Astrocyte (in vitro differentiated cells and primary cell): ENCODE measurements at regions not wholly inside any gene's neighbourhood (a gene's known extent, or its start where the extent isn't known, plus 50 kb on each side); places are given as distances from the start of the nearest gene placed in this dataset.

Experiments
- DNase-seq: peaks from one replicate; pipeline ENCODE4 v3.0.0-alpha.2; 2010; ENCODE audit warnings: low read depth
- FAIRE-seq: peaks from 2 replicates; lab custom pipeline; 2011; peaks lifted over from hg19 to GRCh38; lab: Jason Lieb, UNC
- H2AFZ ChIP-seq: 2 replicates; pipeline ENCODE4 v1.6.0; 2012; ENCODE audit warnings: low read depth, low read length, inconsistent platforms
- H3K27ac ChIP-seq: 2 replicates; pipeline ENCODE4 v1.5.1; 2011; ENCODE audit warnings: low read depth, low read length, inconsistent platforms
- H3K27me3 ChIP-seq: 2 replicates; pipeline ENCODE4 v1.6.0; 2011; ENCODE audit warnings: low read length, inconsistent platforms; ENCODE audit not compliant: insufficient read depth
- H3K36me3 ChIP-seq: 2 replicates; pipeline ENCODE4 v1.5.1; 2011; ENCODE audit warnings: low read length, inconsistent platforms; ENCODE audit not compliant: insufficient read depth
- H3K4me1 ChIP-seq: 2 replicates; pipeline ENCODE4 v1.5.1; 2011; ENCODE audit warnings: low read length, inconsistent platforms; ENCODE audit not compliant: insufficient read depth
- H3K4me2 ChIP-seq: 2 replicates; pipeline ENCODE4 v1.6.0; 2012; ENCODE audit warnings: low read length, inconsistent platforms
- H3K4me3 ChIP-seq: 2 replicates; pipeline ENCODE4 v1.5.1; 2011; ENCODE audit warnings: low read depth, mild to moderate bottlenecking, low read length, inconsistent platforms; ENCODE audit not compliant: insufficient read depth
- H3K79me2 ChIP-seq: 2 replicates; pipeline ENCODE4 v1.6.0; 2012; ENCODE audit warnings: mild to moderate bottlenecking, low read length, inconsistent platforms; ENCODE audit not compliant: insufficient read depth
- H3K9ac ChIP-seq: 2 replicates; pipeline ENCODE4 v1.6.0; 2012; ENCODE audit warnings: mild to moderate bottlenecking, low read length, inconsistent platforms
- H3K9me3 ChIP-seq: 2 replicates; pipeline ENCODE4 v1.5.1; 2012; ENCODE audit warnings: low read depth, mild to moderate bottlenecking, low read length, inconsistent platforms; ENCODE audit not compliant: insufficient read depth
- H4K20me1 ChIP-seq: 2 replicates; pipeline ENCODE4 v1.6.0; 2012; ENCODE audit warnings: low read length, inconsistent platforms; ENCODE audit not compliant: insufficient read depth
- H3K27ac Mint-ChIP-seq: one replicate; pipeline ENCODE4 v1.8.0; 2021; ENCODE audit warnings: mild to moderate bottlenecking, mixed read lengths; ENCODE audit not compliant: unreplicated experiment
- H3K27me3 Mint-ChIP-seq: one replicate; pipeline ENCODE4 v1.8.0; 2021; ENCODE audit warnings: low read depth, mixed read lengths; ENCODE audit not compliant: unreplicated experiment
- H3K36me3 Mint-ChIP-seq: one replicate; pipeline ENCODE4 v1.8.0; 2021; ENCODE audit warnings: low read depth, mixed read lengths; ENCODE audit not compliant: unreplicated experiment
- H3K4me1 Mint-ChIP-seq: one replicate; pipeline ENCODE4 v1.8.0; 2021; ENCODE audit warnings: low read depth, mixed read lengths; ENCODE audit not compliant: unreplicated experiment
- H3K4me3 Mint-ChIP-seq: one replicate; pipeline ENCODE4 v1.8.0; 2021; ENCODE audit warnings: mild to moderate bottlenecking, moderate library complexity, mixed read lengths; ENCODE audit not compliant: unreplicated experiment
- H3K9me3 Mint-ChIP-seq: one replicate; pipeline ENCODE4 v1.8.0; 2021; ENCODE audit warnings: mild to moderate bottlenecking, mixed read lengths; ENCODE audit not compliant: unreplicated experiment
- EZH2 ChIP-seq: IDR thresholded peaks from 2 replicates; pipeline ENCODE4 v1.6.1; 2012; ENCODE audit warnings: mild to moderate bottlenecking, low read length, inconsistent platforms; ENCODE audit not compliant: insufficient read depth
- TF ChIP-seq, protein P1 (sequence below): IDR thresholded peaks from 2 replicates; pipeline ENCODE4 v1.5.1; 2011; ENCODE audit warnings: low read depth, mild to moderate bottlenecking, inconsistent platforms, low read length, moderate library complexity; ENCODE audit not compliant: insufficient read depth

DNA sequence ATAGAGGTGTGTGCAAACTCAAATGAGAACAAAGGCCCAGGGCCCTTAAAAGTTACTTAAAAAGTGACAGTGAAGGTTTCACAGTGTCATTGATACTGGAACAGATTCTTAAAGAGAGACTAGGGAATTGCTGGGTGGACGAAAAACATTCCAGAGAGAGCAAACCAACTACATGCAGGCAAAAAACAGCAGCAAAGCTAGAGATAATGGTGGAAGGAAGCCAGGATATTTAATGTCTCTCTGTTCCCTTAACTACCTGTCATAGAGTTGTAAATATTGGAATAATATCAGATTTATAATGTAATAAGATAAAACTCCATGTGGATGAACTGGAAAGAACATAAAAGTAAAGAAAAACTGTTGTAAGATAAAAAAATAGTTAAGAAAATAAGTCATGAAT lies 508.6 kb downstream of the TAF11L14 start:
- TF ChIP-seq, protein P1, sequence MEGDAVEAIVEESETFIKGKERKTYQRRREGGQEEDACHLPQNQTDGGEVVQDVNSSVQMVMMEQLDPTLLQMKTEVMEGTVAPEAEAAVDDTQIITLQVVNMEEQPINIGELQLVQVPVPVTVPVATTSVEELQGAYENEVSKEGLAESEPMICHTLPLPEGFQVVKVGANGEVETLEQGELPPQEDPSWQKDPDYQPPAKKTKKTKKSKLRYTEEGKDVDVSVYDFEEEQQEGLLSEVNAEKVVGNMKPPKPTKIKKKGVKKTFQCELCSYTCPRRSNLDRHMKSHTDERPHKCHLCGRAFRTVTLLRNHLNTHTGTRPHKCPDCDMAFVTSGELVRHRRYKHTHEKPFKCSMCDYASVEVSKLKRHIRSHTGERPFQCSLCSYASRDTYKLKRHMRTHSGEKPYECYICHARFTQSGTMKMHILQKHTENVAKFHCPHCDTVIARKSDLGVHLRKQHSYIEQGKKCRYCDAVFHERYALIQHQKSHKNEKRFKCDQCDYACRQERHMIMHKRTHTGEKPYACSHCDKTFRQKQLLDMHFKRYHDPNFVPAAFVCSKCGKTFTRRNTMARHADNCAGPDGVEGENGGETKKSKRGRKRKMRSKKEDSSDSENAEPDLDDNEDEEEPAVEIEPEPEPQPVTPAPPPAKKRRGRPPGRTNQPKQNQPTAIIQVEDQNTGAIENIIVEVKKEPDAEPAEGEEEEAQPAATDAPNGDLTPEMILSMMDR = no peak
- no peak for TF ChIP-seq EZH2
- Histone ChIP-seq H3K27me3 (no peaks in the 10 kb centered on the region), H3K36me3 (no peaks in the 10 kb centered on the region), H3K9me3 (no peaks in the 10 kb centered on the region), H3K79me2 (no peaks in the 10 kb centered on the region), H3K4me1 (no peaks in the 10 kb centered on the region), H2AFZ (no peak overlapping the region), H4K20me1 (no peaks in the 10 kb centered on the region), H3K27ac (no peak overlapping the region), H3K4me2 (no peak overlapping the region), H3K4me3 (no peak overlapping the region), H3K9ac (no peak overlapping the region)
- DNase-seq = no peak
- Mint-ChIP-seq H3K36me3 (no peaks in the 10 kb centered on the region), H3K27me3 (no peaks in the 10 kb centered on the region), H3K27ac (no peak overlapping the region), H3K9me3 (no peaks in the 10 kb centered on the region), H3K4me3 (no peak overlapping the region), H3K4me1 (no peaks in the 10 kb centered on the region)
- FAIRE-seq = no peak

DNA sequence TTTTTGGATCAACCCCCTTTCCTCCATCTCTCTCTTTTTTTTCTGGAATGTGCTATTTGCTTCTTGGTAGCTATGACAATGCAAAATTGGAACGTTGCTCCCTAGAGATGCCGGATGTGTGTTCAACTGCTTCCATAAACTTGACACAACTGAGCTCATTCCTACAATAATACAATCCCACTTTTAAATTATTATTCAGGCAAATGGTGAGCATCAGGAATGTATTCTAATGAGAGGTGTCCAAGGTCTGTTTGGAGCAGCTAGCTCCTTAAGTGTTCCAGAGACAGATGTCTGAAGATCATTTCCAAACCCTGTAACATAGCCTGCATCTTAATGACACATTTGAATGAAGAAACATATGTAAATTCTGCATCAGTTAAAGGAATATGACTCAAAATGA lies 518.4 kb downstream of the TAF11L14 start:
- Mint-ChIP-seq H3K27ac (no peak overlapping the region), H3K4me1 (no peaks in the 10 kb centered on the region), H3K4me3 (no peak overlapping the region), H3K36me3 (no peaks in the 10 kb centered on the region), H3K27me3 (no peaks in the 10 kb centered on the region), H3K9me3 (no peaks in the 10 kb centered on the region)
- FAIRE-seq (no peak), DNase-seq (no peak)
- Histone ChIP-seq H3K4me3 (no peak overlapping the region), H3K36me3 (no peaks in the 10 kb centered on the region), H3K27me3 (no peaks in the 10 kb centered on the region), H3K4me1 (no peaks in the 10 kb centered on the region), H3K27ac (no peak overlapping the region), H3K9ac (no peak overlapping the region), H2AFZ (no peak overlapping the region), H3K4me2 (no peak overlapping the region), H3K79me2 (no peaks in the 10 kb centered on the region), H3K9me3 (no peaks in the 10 kb centered on the region), H4K20me1 (no peaks in the 10 kb centered on the region)
- no peak for TF ChIP-seq EZH2
- TF ChIP-seq, protein P1 = no peak

DNA sequence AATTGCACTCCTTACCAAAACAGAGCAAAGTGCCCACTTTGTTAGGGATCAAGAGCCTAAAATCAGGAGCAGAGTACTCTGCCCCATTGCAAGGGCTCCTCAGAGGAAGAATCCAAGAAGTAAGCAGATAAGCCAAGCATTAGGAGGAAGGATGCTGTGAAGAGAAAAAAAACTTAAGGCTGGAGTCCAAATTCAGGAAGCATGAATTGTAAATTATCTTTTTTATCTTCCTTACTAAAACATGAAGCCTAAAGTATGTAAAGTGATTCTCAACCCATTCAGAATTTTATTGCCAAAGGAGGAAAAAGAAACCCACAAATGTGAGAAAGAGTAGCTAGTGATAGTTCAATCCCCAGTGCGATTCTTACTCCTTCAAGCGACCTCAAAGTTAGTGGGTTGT lies 523.9 kb downstream of the TAF11L14 start:
- Histone ChIP-seq H3K4me2 (no peak overlapping the region), H4K20me1 (no peaks in the 10 kb centered on the region), H3K27ac (no peak overlapping the region), H3K79me2 (no peaks in the 10 kb centered on the region), H3K36me3 (no peaks in the 10 kb centered on the region), H2AFZ (no peak overlapping the region), H3K4me1 (no peaks in the 10 kb centered on the region), H3K27me3 (no peaks in the 10 kb centered on the region), H3K4me3 (no peak overlapping the region), H3K9me3 (no peaks in the 10 kb centered on the region), H3K9ac (no peak overlapping the region)
- no peaks in the 10 kb centered on the region for H3K36me3 Mint-ChIP-seq
- H3K27ac Mint-ChIP-seq = no peak overlapping the region
- H3K4me1 Mint-ChIP-seq = no peaks in the 10 kb centered on the region
- H3K9me3 Mint-ChIP-seq = no peaks in the 10 kb centered on the region
- H3K4me3 Mint-ChIP-seq = no peak overlapping the region
- no peak for FAIRE-seq
- TF ChIP-seq, protein P1 = no peak
- no peak for TF ChIP-seq EZH2
- DNase-seq = no peak
- no peaks in the 10 kb centered on the region for H3K27me3 Mint-ChIP-seq
